GM23338 (cell line): ENCODE measurements at regions not wholly inside any gene's neighbourhood (a gene's known extent, or its start where the extent isn't known, plus 50 kb on each side); places are given as distances from the start of the nearest gene placed in this dataset.

Experiments used
- CREB1 ChIP-seq: fragments of 250-450 bp; sonication (Bioruptor Pico); IDR thresholded peaks from 2 replicates; pipeline ENCODE4 v1.5.0; 2020; ENCODE audit warnings: low read depth, mild to moderate bottlenecking, moderate library complexity
- REST ChIP-seq: IDR thresholded peaks from one replicate; pipeline ENCODE4 v1.6.1; 2018; ENCODE audit warnings: antibody characterized with exemption; ENCODE audit not compliant: unreplicated experiment
- TF ChIP-seq, protein P1 (sequence below), 2 experiments: fragments of 200-600 bp in 1 of 2; sonication (generic) in 1 of 2; conservative IDR thresholded peaks; 2 replicates each; pipeline versions ENCODE4 v1.5.1 to v1.6.1; 2016 to 2017; ENCODE audit warnings: antibody characterized with exemption in 2 of 2, low read depth in 2 of 2, mild to moderate bottlenecking in 2 of 2, moderate library complexity in 1 of 2

GRCh38 chr10:53574024-53574423 is 801.4 kb upstream of the MBL2 start:
- TF ChIP-seq REST (no peak), CREB1 (CRISPR knock-in tag) (no peak)
- TF ChIP-seq, protein P1, sequence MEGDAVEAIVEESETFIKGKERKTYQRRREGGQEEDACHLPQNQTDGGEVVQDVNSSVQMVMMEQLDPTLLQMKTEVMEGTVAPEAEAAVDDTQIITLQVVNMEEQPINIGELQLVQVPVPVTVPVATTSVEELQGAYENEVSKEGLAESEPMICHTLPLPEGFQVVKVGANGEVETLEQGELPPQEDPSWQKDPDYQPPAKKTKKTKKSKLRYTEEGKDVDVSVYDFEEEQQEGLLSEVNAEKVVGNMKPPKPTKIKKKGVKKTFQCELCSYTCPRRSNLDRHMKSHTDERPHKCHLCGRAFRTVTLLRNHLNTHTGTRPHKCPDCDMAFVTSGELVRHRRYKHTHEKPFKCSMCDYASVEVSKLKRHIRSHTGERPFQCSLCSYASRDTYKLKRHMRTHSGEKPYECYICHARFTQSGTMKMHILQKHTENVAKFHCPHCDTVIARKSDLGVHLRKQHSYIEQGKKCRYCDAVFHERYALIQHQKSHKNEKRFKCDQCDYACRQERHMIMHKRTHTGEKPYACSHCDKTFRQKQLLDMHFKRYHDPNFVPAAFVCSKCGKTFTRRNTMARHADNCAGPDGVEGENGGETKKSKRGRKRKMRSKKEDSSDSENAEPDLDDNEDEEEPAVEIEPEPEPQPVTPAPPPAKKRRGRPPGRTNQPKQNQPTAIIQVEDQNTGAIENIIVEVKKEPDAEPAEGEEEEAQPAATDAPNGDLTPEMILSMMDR (conservative IDR thresholded peaks at IDR 0.05; ENCODE audit: low read depth in 2 of 2): no peak
